ENCODE measurements at regions not wholly inside any gene's neighbourhood (a gene's known extent, or its start where the extent isn't known, plus 50 kb on each side); places are given as distances from the start of the nearest gene placed in this dataset.

DNA sequence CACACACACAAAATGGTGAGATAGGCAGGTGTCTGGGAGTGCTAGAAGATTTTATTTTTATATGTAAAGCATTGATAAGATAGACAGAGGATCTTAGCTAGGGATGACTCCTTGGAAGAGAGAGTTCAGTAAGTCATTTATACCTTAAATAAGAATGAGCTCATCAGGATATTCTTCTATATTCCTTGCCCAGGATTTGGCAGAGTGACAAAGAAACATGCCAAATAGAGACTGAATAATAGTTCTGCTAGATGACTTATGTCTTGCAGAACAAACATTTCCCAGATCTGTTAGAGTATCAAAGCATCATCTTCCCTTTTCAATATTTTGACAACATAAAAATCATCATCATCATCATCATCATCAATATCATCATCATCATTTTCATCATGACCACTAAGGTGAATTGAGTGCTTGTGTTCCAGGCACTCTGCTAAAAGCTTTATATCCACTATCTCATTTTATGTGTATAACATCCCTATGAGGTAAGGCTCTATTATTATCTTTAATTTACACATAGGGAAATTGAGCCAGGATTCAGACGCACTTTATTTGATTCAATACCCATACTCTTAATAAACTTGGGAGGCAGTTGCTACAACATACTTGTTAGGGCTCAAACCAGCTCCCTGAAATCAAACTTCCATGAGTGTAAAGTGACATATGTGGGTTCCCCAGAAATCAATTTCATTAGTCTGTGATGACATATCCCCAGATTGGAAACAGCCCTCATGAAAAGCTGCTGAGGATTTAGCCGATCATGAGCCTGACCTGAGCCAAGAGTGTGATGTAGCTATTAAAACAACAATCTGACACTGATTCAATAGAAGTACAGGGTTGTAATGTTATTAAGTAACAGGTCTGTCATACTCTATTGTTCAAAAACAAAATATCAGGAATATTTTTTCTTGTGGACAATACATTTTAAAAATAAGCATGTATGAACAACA, 176.3 kb upstream of the SEMA6A start:
- H3K9me3 ChIP-seq (ENCODE audit: control insufficient read depth in 4 of 4, insufficient read depth in 3 of 4, low read length in 3 of 4): no peaks in the 10 kb centered on the region
- H3K4me3 ChIP-seq: no peak overlapping the region
- TF ChIP-seq, protein P1, sequence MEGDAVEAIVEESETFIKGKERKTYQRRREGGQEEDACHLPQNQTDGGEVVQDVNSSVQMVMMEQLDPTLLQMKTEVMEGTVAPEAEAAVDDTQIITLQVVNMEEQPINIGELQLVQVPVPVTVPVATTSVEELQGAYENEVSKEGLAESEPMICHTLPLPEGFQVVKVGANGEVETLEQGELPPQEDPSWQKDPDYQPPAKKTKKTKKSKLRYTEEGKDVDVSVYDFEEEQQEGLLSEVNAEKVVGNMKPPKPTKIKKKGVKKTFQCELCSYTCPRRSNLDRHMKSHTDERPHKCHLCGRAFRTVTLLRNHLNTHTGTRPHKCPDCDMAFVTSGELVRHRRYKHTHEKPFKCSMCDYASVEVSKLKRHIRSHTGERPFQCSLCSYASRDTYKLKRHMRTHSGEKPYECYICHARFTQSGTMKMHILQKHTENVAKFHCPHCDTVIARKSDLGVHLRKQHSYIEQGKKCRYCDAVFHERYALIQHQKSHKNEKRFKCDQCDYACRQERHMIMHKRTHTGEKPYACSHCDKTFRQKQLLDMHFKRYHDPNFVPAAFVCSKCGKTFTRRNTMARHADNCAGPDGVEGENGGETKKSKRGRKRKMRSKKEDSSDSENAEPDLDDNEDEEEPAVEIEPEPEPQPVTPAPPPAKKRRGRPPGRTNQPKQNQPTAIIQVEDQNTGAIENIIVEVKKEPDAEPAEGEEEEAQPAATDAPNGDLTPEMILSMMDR (IDR thresholded peaks at IDR 0.05; ENCODE audit: control extremely low read depth, extremely low read depth): no peak
- H3K36me3 ChIP-seq (ENCODE audit: control insufficient read depth in 4 of 4, insufficient read depth in 4 of 4, low read length in 4 of 4): no peaks in the 10 kb centered on the region
- no peak overlapping the region for H3K9ac ChIP-seq (ENCODE audit: insufficient read depth in 1 of 2, low read length in 2 of 2)
- DNase-seq (peak in 1 of 3 donors; percentile 44), ATAC-seq (ENCODE audit: insufficient read depth, low FRiP score) (no peak)
- WGBS, 2 donors: 78 to 86% methylated on average over 2 of the region's 2 CpGs
- no peaks in the 10 kb centered on the region for H3K27me3 ChIP-seq (ENCODE audit: control insufficient read depth in 3 of 3, insufficient read depth in 3 of 3, low read length in 2 of 3)
- H3K27ac ChIP-seq (ENCODE audit: low read depth in 1 of 2, low read length in 1 of 2): no peak overlapping the region
- no peaks in the 10 kb centered on the region for H3K4me1 ChIP-seq (ENCODE audit: control insufficient read depth in 5 of 5, insufficient read depth in 5 of 5, low read length in 5 of 5)

- H3K9me3 ChIP-seq (ENCODE audit: control insufficient read depth in 4 of 4, insufficient read depth in 3 of 4, low read length in 3 of 4): peaks cover 0 to 2% (median 0%) of the 10 kb centered on the region in 4 donors
- H3K36me3 ChIP-seq (ENCODE audit: control insufficient read depth in 4 of 4, insufficient read depth in 4 of 4, low read length in 4 of 4): no peaks in the 10 kb centered on the region
- peak; percentile 28 to 70 (median 37) for DNase-seq
- no peak for ATAC-seq (ENCODE audit: insufficient read depth, low FRiP score)
- 84 to 87% methylated on average over 1 of the region's 1 CpG for WGBS, 2 donors
- no peak overlapping the region for H3K4me3 ChIP-seq
- TF ChIP-seq, protein P1 (IDR thresholded peaks at IDR 0.05; ENCODE audit: control extremely low read depth, extremely low read depth): no peak
- H3K27me3 ChIP-seq (ENCODE audit: control insufficient read depth in 3 of 3, insufficient read depth in 3 of 3, low read length in 2 of 3): no peaks in the 10 kb centered on the region
- H3K27ac ChIP-seq (ENCODE audit: low read depth in 1 of 2, low read length in 1 of 2): no peak overlapping the region
- no peak overlapping the region for H3K9ac ChIP-seq (ENCODE audit: insufficient read depth in 1 of 2, low read length in 2 of 2)
- H3K4me1 ChIP-seq (ENCODE audit: control insufficient read depth in 5 of 5, insufficient read depth in 5 of 5, low read length in 5 of 5): no peaks in the 10 kb centered on the region
Measured at GRCh38 chr5:116747881-116748280, 173.3 kb upstream of the SEMA6A start.

- Histone ChIP-seq H3K27me3 (ENCODE audit: control insufficient read depth in 3 of 3, insufficient read depth in 3 of 3, low read length in 2 of 3) (no peaks in the 10 kb centered on the region), H3K9ac (ENCODE audit: insufficient read depth in 1 of 2, low read length in 2 of 2) (no peak overlapping the region), H3K27ac (ENCODE audit: low read depth in 1 of 2, low read length in 1 of 2) (no peak overlapping the region), H3K36me3 (ENCODE audit: control insufficient read depth in 4 of 4, insufficient read depth in 4 of 4, low read length in 4 of 4) (no peaks in the 10 kb centered on the region), H3K4me3 (no peak overlapping the region), H3K9me3 (ENCODE audit: control insufficient read depth in 4 of 4, insufficient read depth in 3 of 4, low read length in 3 of 4) (peaks cover 0 to 2% (median 0%) of the 10 kb centered on the region in 4 donors), H3K4me1 (ENCODE audit: control insufficient read depth in 5 of 5, insufficient read depth in 5 of 5, low read length in 5 of 5) (no peaks in the 10 kb centered on the region)
- no peak for ATAC-seq (ENCODE audit: insufficient read depth, low FRiP score)
- TF ChIP-seq, protein P1 (IDR thresholded peaks at IDR 0.05; ENCODE audit: control extremely low read depth, extremely low read depth): no peak
- DNase-seq: no peak
- WGBS, 2 donors: 84 to 90% methylated on average over 3 of the region's 3 CpGs
Measured at GRCh38 chr5:116746668-116747067, 172.0 kb upstream of the SEMA6A start.
